ENCODE measurements at regions not wholly inside any gene's neighbourhood (a gene's known extent, or its start where the extent isn't known, plus 50 kb on each side); places are given as distances from the start of the nearest gene placed in this dataset.

- Histone ChIP-seq H3K4me3 (no peak overlapping the region), H3K27ac (ENCODE audit: low read depth in 1 of 2, low read length in 1 of 2) (no peak overlapping the region), H3K27me3 (ENCODE audit: control insufficient read depth in 3 of 3, insufficient read depth in 3 of 3, low read length in 2 of 3) (no peaks in the 10 kb centered on the region), H3K4me1 (ENCODE audit: control insufficient read depth in 5 of 5, insufficient read depth in 5 of 5, low read length in 5 of 5) (no peaks in the 10 kb centered on the region), H3K9me3 (ENCODE audit: control insufficient read depth in 4 of 4, insufficient read depth in 3 of 4, low read length in 3 of 4) (no peaks in the 10 kb centered on the region), H3K9ac (ENCODE audit: insufficient read depth in 1 of 2, low read length in 2 of 2) (no peak overlapping the region), H3K36me3 (ENCODE audit: control insufficient read depth in 4 of 4, insufficient read depth in 4 of 4, low read length in 4 of 4) (no peaks in the 10 kb centered on the region)
- ATAC-seq (ENCODE audit: insufficient read depth, low FRiP score) (no peak), DNase-seq (no peak)
- TF ChIP-seq, protein P1, sequence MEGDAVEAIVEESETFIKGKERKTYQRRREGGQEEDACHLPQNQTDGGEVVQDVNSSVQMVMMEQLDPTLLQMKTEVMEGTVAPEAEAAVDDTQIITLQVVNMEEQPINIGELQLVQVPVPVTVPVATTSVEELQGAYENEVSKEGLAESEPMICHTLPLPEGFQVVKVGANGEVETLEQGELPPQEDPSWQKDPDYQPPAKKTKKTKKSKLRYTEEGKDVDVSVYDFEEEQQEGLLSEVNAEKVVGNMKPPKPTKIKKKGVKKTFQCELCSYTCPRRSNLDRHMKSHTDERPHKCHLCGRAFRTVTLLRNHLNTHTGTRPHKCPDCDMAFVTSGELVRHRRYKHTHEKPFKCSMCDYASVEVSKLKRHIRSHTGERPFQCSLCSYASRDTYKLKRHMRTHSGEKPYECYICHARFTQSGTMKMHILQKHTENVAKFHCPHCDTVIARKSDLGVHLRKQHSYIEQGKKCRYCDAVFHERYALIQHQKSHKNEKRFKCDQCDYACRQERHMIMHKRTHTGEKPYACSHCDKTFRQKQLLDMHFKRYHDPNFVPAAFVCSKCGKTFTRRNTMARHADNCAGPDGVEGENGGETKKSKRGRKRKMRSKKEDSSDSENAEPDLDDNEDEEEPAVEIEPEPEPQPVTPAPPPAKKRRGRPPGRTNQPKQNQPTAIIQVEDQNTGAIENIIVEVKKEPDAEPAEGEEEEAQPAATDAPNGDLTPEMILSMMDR (IDR thresholded peaks at IDR 0.05; ENCODE audit: control extremely low read depth, extremely low read depth) = no peak
- 80 to 83% methylated on average over 2 of the region's 2 CpGs for WGBS, 2 donors
These were observed 64.9 kb upstream of the FOXG1 start for GRCh38 chr14:28701733-28702132.

DNA sequence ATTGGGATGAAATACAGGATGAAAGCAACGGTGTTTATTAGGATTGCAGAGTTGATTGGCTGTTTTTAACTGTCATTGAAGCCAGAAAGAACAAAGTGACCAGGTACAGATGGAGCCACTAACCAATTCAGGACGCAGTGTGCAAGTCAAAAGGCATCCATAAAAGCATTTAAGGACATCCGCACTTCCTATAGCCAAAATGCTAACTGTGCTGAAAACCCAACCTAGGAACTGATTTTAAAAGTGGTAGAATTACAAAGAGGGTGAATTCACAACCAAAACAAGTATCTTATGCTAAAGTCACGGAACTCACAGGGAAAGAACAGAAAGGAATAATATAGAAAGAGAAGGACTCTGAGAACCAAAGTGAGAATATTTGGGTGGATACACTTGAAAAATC, 63.1 kb upstream of the FOXG1 start:
- no peaks in the 10 kb centered on the region for H3K36me3 ChIP-seq (ENCODE audit: control insufficient read depth in 4 of 4, insufficient read depth in 4 of 4, low read length in 4 of 4)
- ATAC-seq (ENCODE audit: insufficient read depth, low FRiP score) (no peak), DNase-seq (no peak)
- no peak overlapping the region for H3K27ac ChIP-seq (ENCODE audit: low read depth in 1 of 2, low read length in 1 of 2)
- H3K9me3 ChIP-seq (ENCODE audit: control insufficient read depth in 4 of 4, insufficient read depth in 3 of 4, low read length in 3 of 4) = no peaks in the 10 kb centered on the region
- no peaks in the 10 kb centered on the region for H3K4me1 ChIP-seq (ENCODE audit: control insufficient read depth in 5 of 5, insufficient read depth in 5 of 5, low read length in 5 of 5)
- WGBS, 2 donors = 75 to 82% methylated on average over 4 of the region's 4 CpGs
- TF ChIP-seq, protein P1 (IDR thresholded peaks at IDR 0.05; ENCODE audit: control extremely low read depth, extremely low read depth) = no peak
- H3K27me3 ChIP-seq (ENCODE audit: control insufficient read depth in 3 of 3, insufficient read depth in 3 of 3, low read length in 2 of 3) = no peaks in the 10 kb centered on the region
- no peak overlapping the region for H3K4me3 ChIP-seq
- H3K9ac ChIP-seq (ENCODE audit: insufficient read depth in 1 of 2, low read length in 2 of 2) = no peak overlapping the region

DNA sequence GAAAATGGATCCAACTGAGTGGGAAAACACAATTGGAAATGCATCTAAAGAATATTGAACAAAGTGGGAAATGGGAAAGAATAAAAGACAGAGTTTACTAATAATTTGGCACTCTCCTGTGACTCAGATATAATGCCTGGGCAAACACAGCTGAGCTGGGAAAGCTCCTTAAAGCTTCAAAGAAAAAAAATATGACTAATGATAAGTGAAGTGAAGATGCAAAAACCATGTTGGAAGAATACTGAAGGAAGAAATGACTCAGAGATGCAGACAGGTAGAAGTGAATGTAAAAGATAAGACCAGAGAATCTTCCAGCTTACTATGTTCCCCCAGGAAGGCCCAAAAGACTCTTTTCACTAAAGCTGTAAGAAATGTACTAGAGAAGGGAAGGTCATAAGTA, 62.4 kb upstream of the FOXG1 start:
- Histone ChIP-seq H3K27ac (ENCODE audit: low read depth in 1 of 2, low read length in 1 of 2) (no peak overlapping the region), H3K4me1 (ENCODE audit: control insufficient read depth in 5 of 5, insufficient read depth in 5 of 5, low read length in 5 of 5) (no peaks in the 10 kb centered on the region), H3K36me3 (ENCODE audit: control insufficient read depth in 4 of 4, insufficient read depth in 4 of 4, low read length in 4 of 4) (no peaks in the 10 kb centered on the region), H3K4me3 (no peak overlapping the region), H3K9ac (ENCODE audit: insufficient read depth in 1 of 2, low read length in 2 of 2) (no peak overlapping the region), H3K9me3 (ENCODE audit: control insufficient read depth in 4 of 4, insufficient read depth in 3 of 4, low read length in 3 of 4) (no peaks in the 10 kb centered on the region), H3K27me3 (ENCODE audit: control insufficient read depth in 3 of 3, insufficient read depth in 3 of 3, low read length in 2 of 3) (no peaks in the 10 kb centered on the region)
- DNase-seq (no peak), ATAC-seq (ENCODE audit: insufficient read depth, low FRiP score) (no peak)
- TF ChIP-seq, protein P1 (IDR thresholded peaks at IDR 0.05; ENCODE audit: control extremely low read depth, extremely low read depth) = no peak

DNA sequence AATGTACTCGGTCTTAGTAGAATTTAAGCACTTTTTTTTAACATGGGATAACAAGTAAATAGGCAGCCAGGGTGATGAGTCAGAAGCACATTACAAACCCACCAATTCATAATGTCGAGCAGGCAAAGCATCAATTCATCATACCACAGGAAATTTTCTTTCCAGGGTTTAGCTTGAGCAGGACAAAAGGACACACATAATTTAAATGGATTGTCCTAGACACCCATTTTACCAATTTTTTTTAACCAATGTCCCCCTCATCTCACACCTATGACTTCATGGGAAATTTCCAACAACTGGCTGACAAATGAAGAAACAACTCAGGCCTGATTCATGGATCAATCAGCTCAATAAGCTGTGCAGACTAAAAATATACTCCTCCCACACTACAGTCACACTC, 58.8 kb upstream of the FOXG1 start:
- WGBS, 2 donors = 78 to 82% methylated on average over 2 of the region's 2 CpGs
- Histone ChIP-seq H3K36me3 (ENCODE audit: control insufficient read depth in 4 of 4, insufficient read depth in 4 of 4, low read length in 4 of 4) (no peaks in the 10 kb centered on the region), H3K27ac (ENCODE audit: low read depth in 1 of 2, low read length in 1 of 2) (no peak overlapping the region), H3K9ac (ENCODE audit: insufficient read depth in 1 of 2, low read length in 2 of 2) (no peak overlapping the region), H3K9me3 (ENCODE audit: control insufficient read depth in 4 of 4, insufficient read depth in 3 of 4, low read length in 3 of 4) (no peaks in the 10 kb centered on the region), H3K4me1 (ENCODE audit: control insufficient read depth in 5 of 5, insufficient read depth in 5 of 5, low read length in 5 of 5) (no peaks in the 10 kb centered on the region), H3K4me3 (no peak overlapping the region), H3K27me3 (ENCODE audit: control insufficient read depth in 3 of 3, insufficient read depth in 3 of 3, low read length in 2 of 3) (no peaks in the 10 kb centered on the region)
- DNase-seq (no peak), ATAC-seq (ENCODE audit: insufficient read depth, low FRiP score) (no peak)
- TF ChIP-seq, protein P1 (IDR thresholded peaks at IDR 0.05; ENCODE audit: control extremely low read depth, extremely low read depth) = no peak

All from lung (tissue), 11 donors.